Erythroblast (primary cell): ENCODE measurements at regions not wholly inside any gene's neighbourhood (a gene's known extent, or its start where the extent isn't known, plus 50 kb on each side); places are given as distances from the start of the nearest gene placed in this dataset.
A peak's percentile ranks its signal among the peaks of the same experiment; 100 is the strongest.
"Not testable (repeated sequence)": the region's sequence is repeated elsewhere in the genome, so short reads cannot be mapped to it uniquely, and the experiment has no call there.

Source experiments
- DNase-seq, 2 experiments: peaks; one replicate each; lab custom pipeline; 2025; lab: John Stamatoyannopoulos, UW
- GATA1 ChIP-seq: IDR thresholded peaks from 2 replicates; pipeline ENCODE4 v1.6.1; 2011; ENCODE audit warnings: low read depth, mild to moderate bottlenecking, control low read depth, low read length, moderate library complexity
- POLR2A ChIP-seq: IDR thresholded peaks from 2 replicates; pipeline ENCODE4 v1.6.1; 2011; ENCODE audit warnings: mild to moderate bottlenecking, low read length

- DNase-seq = no peak
- TF ChIP-seq POLR2A = no peak
- no peak for TF ChIP-seq GATA1
Observed at GRCh38 chr11:109668973-109669634, 247.1 kb downstream of the C11orf87 start.

- DNase-seq = no peak
- TF ChIP-seq GATA1 = no peak
- TF ChIP-seq POLR2A = no peak
Observed at GRCh38 chr11:109677231-109677630, 255.2 kb downstream of the C11orf87 start.

GRCh38 chr11:109677876-109678275 lies 255.9 kb downstream of the C11orf87 start:
- TF ChIP-seq GATA1 = no peak
- no peak for TF ChIP-seq POLR2A
- DNase-seq = no peak

- TF ChIP-seq POLR2A (no peak), GATA1 (no peak)
- DNase-seq = no peak
Observed at GRCh38 chr11:109680127-109680526, 258.1 kb downstream of the C11orf87 start.

- not testable (repeated sequence) for DNase-seq
Observed at GRCh38 chr11:109682788-109683187, 260.8 kb downstream of the C11orf87 start.

GRCh38 chr11:109695696-109696095 lies 273.7 kb downstream of the C11orf87 start:
- DNase-seq = no peak
- TF ChIP-seq GATA1 (no peak), POLR2A (no peak)

- TF ChIP-seq GATA1 (no peak), POLR2A (no peak)
- no peak for DNase-seq
Observed at GRCh38 chr11:109696191-109696897, 274.4 kb downstream of the C11orf87 start.

- peak; percentile 19 to 55 for DNase-seq
Observed at GRCh38 chr11:109697140-109697843, 275.3 kb downstream of the C11orf87 start.

GRCh38 chr11:109698237-109698636 lies 276.2 kb downstream of the C11orf87 start:
- DNase-seq = no peak
- TF ChIP-seq GATA1 (no peak), POLR2A (no peak)

More at GRCh38 chr11:109697140-109697843, 275.3 kb downstream of the C11orf87 start:
- TF ChIP-seq GATA1 (no peak), POLR2A (no peak)

GRCh38 chr11:109704432-109704831 lies 282.4 kb downstream of the C11orf87 start:
- no peak for DNase-seq
- TF ChIP-seq GATA1 (no peak), POLR2A (no peak)

- no peak for TF ChIP-seq POLR2A
- TF ChIP-seq GATA1 = no peak
- no peak for DNase-seq
Observed at GRCh38 chr11:109706945-109707344, 285.0 kb downstream of the C11orf87 start.

- TF ChIP-seq POLR2A (no peak), GATA1 (no peak)
- no peak for DNase-seq
Observed at GRCh38 chr11:109707411-109707810, 285.4 kb downstream of the C11orf87 start.

- TF ChIP-seq GATA1 (no peak), POLR2A (no peak)
- DNase-seq = no peak
Observed at GRCh38 chr11:109708184-109708583, 286.2 kb downstream of the C11orf87 start.

GRCh38 chr11:109714444-109714843 lies 292.5 kb downstream of the C11orf87 start:
- DNase-seq = not testable (repeated sequence)

- DNase-seq = not testable (repeated sequence)
Observed at GRCh38 chr11:109715424-109715823, 293.4 kb downstream of the C11orf87 start.
